WTC11 (cell line): ENCODE measurements at regions not wholly inside any gene's neighbourhood (a gene's known extent, or its start where the extent isn't known, plus 50 kb on each side); places are given as distances from the start of the nearest gene placed in this dataset.

Source experiments
- ATAC-seq: fragments of 200-7000 bp; cut with Tn5 transposase; 2 replicates; pipeline ENCODE4 v1.10.0; 2021; ENCODE audit warnings: mild to moderate bottlenecking, moderate library complexity
- CTCF ChIA-PET: fragments of 300-600 bp; sonication (Branson Sonifier 250); formaldehyde crosslinking; loops from one replicate; lab custom pipeline; 2021; ENCODE audit warnings: antibody characterized with exemption; lab: Charles Lee
- POLR2A ChIA-PET: fragments of 350-600 bp; sonication (Branson Sonifier 250); formaldehyde crosslinking; loops from one replicate; lab custom pipeline; 2021; ENCODE audit warnings: antibody characterized with exemption; lab: Charles Lee
- DNase-seq: peaks from one replicate; pipeline ENCODE4 v3.0.0; 2021; ENCODE audit warnings: low spot score
- H3K27ac Mint-ChIP-seq: 2 replicates; pipeline ENCODE4 v1.8.0; 2021; ENCODE audit warnings: mixed read lengths
- H3K27me3 Mint-ChIP-seq: 2 replicates; pipeline ENCODE4 v1.8.0; 2021; ENCODE audit warnings: low read depth, mild to moderate bottlenecking, moderate library complexity, mixed read lengths
- H3K36me3 Mint-ChIP-seq: 2 replicates; pipeline ENCODE4 v1.8.0; 2021; ENCODE audit warnings: mixed read lengths
- H3K4me1 Mint-ChIP-seq: 2 replicates; pipeline ENCODE4 v1.8.0; 2022; ENCODE audit warnings: mixed read lengths
- H3K4me3 Mint-ChIP-seq: 2 replicates; pipeline ENCODE4 v1.8.0; 2021; ENCODE audit warnings: mild to moderate bottlenecking, moderate library complexity, mixed read lengths
- H3K9me3 Mint-ChIP-seq: 2 replicates; pipeline ENCODE4 v1.8.0; 2021; ENCODE audit warnings: mixed read lengths
- ATF3 ChIP-seq: sonication (generic); formaldehyde crosslinking; conservative IDR thresholded peaks from 2 replicates; pipeline ENCODE4 v1.8.1; 2022; ENCODE audit warnings: mild to moderate bottlenecking, missing genetic modification reagents
- CDX4 ChIP-seq: fragments of 250-450 bp; sonication (Bioruptor Pico); IDR thresholded peaks from 2 replicates; pipeline ENCODE4 v1.9.0; 2021; ENCODE audit warnings: moderate library complexity, mild to moderate bottlenecking, inconsistent platforms, borderline replicate concordance
- ELF4 ChIP-seq: sonication (generic); formaldehyde crosslinking; IDR thresholded peaks from 2 replicates; pipeline ENCODE4 v1.8.1; 2022; ENCODE audit warnings: low read depth, mild to moderate bottlenecking, moderate library complexity, missing genetic modification reagents
- ETV6 ChIP-seq: sonication (generic); formaldehyde crosslinking; IDR thresholded peaks from 2 replicates; pipeline ENCODE4 v1.8.1; 2022; ENCODE audit warnings: mild to moderate bottlenecking, missing genetic modification reagents
- FOXJ3 ChIP-seq: sonication (generic); formaldehyde crosslinking; IDR thresholded peaks from 2 replicates; pipeline ENCODE4 v1.9.0; 2021; ENCODE audit warnings: missing genetic modification reagents, mild to moderate bottlenecking, borderline replicate concordance
- FOXP1 ChIP-seq: sonication (generic); formaldehyde crosslinking; IDR thresholded peaks from 2 replicates; pipeline ENCODE4 v1.8.0; 2022; ENCODE audit warnings: missing genetic modification reagents, mild to moderate bottlenecking, moderate library complexity, borderline replicate concordance
- GABPB1 ChIP-seq: sonication (generic); formaldehyde crosslinking; IDR thresholded peaks from 2 replicates; pipeline ENCODE4 v1.8.1; 2023; ENCODE audit warnings: mild to moderate bottlenecking, missing genetic modification reagents
- IRF2 ChIP-seq: sonication (generic); formaldehyde crosslinking; IDR thresholded peaks from 2 replicates; pipeline ENCODE4 v1.8.0; 2022; ENCODE audit warnings: low read depth, missing genetic modification reagents, borderline replicate concordance
- MAX ChIP-seq: sonication (generic); formaldehyde crosslinking; IDR thresholded peaks from 2 replicates; pipeline ENCODE4 v1.8.0; 2022; ENCODE audit warnings: mild to moderate bottlenecking, missing genetic modification reagents
- MXD4 ChIP-seq: fragments of 250-450 bp; sonication (Bioruptor Pico); IDR thresholded peaks from 2 replicates; pipeline ENCODE4 v1.8.0; 2021; ENCODE audit warnings: mild to moderate bottlenecking, moderate library complexity, borderline replicate concordance
- NFYB ChIP-seq: sonication (generic); formaldehyde crosslinking; conservative IDR thresholded peaks from 2 replicates; pipeline ENCODE4 v1.8.0; 2022; ENCODE audit warnings: low read depth, missing genetic modification reagents
- TCF7 ChIP-seq: sonication (generic); formaldehyde crosslinking; IDR thresholded peaks from 2 replicates; pipeline ENCODE4 v1.8.0; 2022; ENCODE audit warnings: mild to moderate bottlenecking, low read depth, missing genetic modification reagents, moderate library complexity
- TEAD1 ChIP-seq: sonication (generic); formaldehyde crosslinking; IDR thresholded peaks from 2 replicates; pipeline ENCODE4 v1.8.0; 2022; ENCODE audit warnings: mild to moderate bottlenecking, missing genetic modification reagents
- TP53 ChIP-seq: sonication (generic); formaldehyde crosslinking; IDR thresholded peaks from 2 replicates; pipeline ENCODE4 v1.8.1; 2023; ENCODE audit warnings: mild to moderate bottlenecking, missing genetic modification reagents
- ZNF219 ChIP-seq: sonication (generic); formaldehyde crosslinking; IDR thresholded peaks from 2 replicates; pipeline ENCODE4 v1.8.0; 2023; ENCODE audit warnings: missing genetic modification reagents, mild to moderate bottlenecking, borderline replicate concordance
- ZNF317 ChIP-seq: sonication (generic); formaldehyde crosslinking; IDR thresholded peaks from 2 replicates; pipeline ENCODE4 v1.8.1; 2023; ENCODE audit warnings: low read depth, mild to moderate bottlenecking, moderate library complexity, missing genetic modification reagents, borderline replicate concordance
- ZNF532 ChIP-seq: fragments of 250-450 bp; sonication (Bioruptor Pico); IDR thresholded peaks from 2 replicates; pipeline ENCODE4 v1.9.0; 2021; ENCODE audit warnings: mild to moderate bottlenecking, borderline replicate concordance
- TF ChIP-seq, protein P1 (sequence below): sonication (generic); formaldehyde crosslinking; IDR thresholded peaks from 2 replicates; pipeline ENCODE4 v1.8.1; 2022; ENCODE audit warnings: mild to moderate bottlenecking, moderate library complexity, missing genetic modification reagents
- TF ChIP-seq, protein P2 (sequence below): fragments of 250-450 bp; sonication (Bioruptor Pico); IDR thresholded peaks from 2 replicates; pipeline ENCODE4 v1.9.0; 2021; ENCODE audit warnings: mild to moderate bottlenecking
- TF ChIP-seq, protein P3 (sequence below): sonication (generic); formaldehyde crosslinking; IDR thresholded peaks from 2 replicates; pipeline ENCODE4 v1.8.1; 2022; ENCODE audit warnings: mild to moderate bottlenecking, missing genetic modification reagents, moderate library complexity, borderline replicate concordance

DNA sequence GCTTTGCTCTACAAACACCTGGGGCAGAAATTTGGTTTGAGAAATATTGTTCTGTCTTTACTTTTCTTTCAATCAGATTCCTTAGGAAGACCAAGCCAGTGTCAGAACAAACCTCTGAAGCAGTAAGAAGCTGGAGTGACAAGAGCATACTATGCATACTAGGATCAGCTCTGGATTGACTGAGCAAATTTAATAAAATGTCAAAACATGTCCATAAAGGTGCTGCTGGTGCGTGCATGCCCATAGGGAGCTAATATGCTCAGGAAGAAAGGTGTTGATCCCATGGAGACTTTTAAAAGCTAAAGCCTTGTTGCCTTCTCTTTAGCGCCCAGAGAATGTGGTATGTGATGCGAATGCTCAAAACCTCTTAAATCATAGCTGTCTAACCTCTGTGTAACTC, 1076.2 kb downstream of the NLGN4Y start (continued):
- no peak for TF ChIP-seq MXD4 (CRISPR knock-in tag)

DNA sequence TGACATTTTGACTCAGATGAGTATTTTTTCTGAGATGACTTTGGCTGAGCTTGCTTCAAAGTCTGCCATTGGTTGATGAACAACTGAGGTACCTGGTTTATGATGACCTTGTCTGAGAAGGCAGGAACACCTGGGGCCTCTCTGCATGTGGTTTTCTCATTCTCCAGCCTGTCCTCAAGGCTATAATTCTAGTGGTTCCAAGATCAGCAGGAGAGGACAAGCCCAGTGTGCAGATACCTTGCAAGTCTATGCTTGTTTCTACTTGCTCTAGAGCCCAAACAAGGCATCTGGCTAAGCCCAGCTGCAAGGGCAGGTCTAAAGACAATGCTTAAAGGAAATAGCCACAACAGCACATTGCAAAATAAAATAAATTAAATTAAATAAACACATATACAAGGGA, 1100.0 kb downstream of the NLGN4Y start:
- no peak for ATAC-seq
- no peak overlapping the region for H3K4me3 Mint-ChIP-seq

DNA sequence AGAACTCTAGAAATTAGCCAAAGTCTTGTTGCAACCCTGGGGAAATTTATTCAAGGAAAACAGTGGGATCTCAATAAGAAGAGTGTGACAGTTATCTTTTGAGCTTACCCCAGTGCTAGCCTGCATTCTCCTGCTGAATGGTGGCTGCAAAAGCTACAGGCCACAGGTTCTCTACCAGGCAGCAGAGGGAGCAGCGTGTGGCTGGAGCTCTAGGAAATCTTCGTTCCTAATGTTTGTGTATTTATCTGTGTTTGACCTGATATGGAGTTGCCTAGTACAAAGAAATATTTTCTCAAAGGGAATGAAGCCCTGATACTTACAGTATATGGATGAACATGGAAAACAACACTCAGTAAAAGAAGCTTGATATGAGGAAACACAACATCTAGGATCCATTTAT, 1100.6 kb downstream of the NLGN4Y start:
- ATAC-seq: peak; percentile 69
- H3K27ac Mint-ChIP-seq: no peak overlapping the region
- CTCF ChIA-PET: interaction anchor here (0.5 to 1.3 kb wide), 3 partner anchors 18 to 689 kb away, joined by 3 to 4 read pairs (median 4); no protein-coding TSS in a partner anchor

More for the DNA sequence above, 1100.0 kb downstream of the NLGN4Y start:
- peaks cover 35% of the 10 kb centered on the region for H3K9me3 Mint-ChIP-seq
- ChIA-PET POLR2A (no interaction called here), CTCF (interaction anchor here (0.5 to 1.3 kb wide), 3 partner anchors 18 to 688 kb away, joined by 3 to 4 read pairs (median 4); no protein-coding TSS in a partner anchor)
- peaks cover 4% of the 10 kb centered on the region; the same call in 1 of the 2 replicates for H3K4me1 Mint-ChIP-seq
- H3K27me3 Mint-ChIP-seq: no peaks in the 10 kb centered on the region
- no peak for TF ChIP-seq FOXP1 (CRISPR knock-in tag)
- no peak for TF ChIP-seq IRF2 (CRISPR knock-in tag)
- TF ChIP-seq, protein P1, sequence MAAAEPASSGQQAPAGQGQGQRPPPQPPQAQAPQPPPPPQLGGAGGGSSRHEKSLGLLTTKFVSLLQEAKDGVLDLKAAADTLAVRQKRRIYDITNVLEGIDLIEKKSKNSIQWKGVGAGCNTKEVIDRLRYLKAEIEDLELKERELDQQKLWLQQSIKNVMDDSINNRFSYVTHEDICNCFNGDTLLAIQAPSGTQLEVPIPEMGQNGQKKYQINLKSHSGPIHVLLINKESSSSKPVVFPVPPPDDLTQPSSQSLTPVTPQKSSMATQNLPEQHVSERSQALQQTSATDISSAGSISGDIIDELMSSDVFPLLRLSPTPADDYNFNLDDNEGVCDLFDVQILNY (CRISPR knock-in tag): no peak
- TF ChIP-seq TCF7 (CRISPR knock-in tag): no peak
- TF ChIP-seq GABPB1: no peak
- no peak for TF ChIP-seq MAX (CRISPR knock-in tag)
- TF ChIP-seq TEAD1 (CRISPR knock-in tag): no peak
- TF ChIP-seq NFYB (CRISPR knock-in tag): no peak
- TF ChIP-seq TP53 (CRISPR knock-in tag): no peak
- no peak for TF ChIP-seq MXD4 (CRISPR knock-in tag)
- TF ChIP-seq CDX4: no peak
- no peak for TF ChIP-seq ZNF317 (CRISPR knock-in tag)
- TF ChIP-seq ETV6 (CRISPR knock-in tag): no peak
- TF ChIP-seq, protein P2, sequence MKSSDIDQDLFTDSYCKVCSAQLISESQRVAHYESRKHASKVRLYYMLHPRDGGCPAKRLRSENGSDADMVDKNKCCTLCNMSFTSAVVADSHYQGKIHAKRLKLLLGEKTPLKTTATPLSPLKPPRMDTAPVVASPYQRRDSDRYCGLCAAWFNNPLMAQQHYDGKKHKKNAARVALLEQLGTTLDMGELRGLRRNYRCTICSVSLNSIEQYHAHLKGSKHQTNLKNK (CRISPR knock-in tag): no peak
- TF ChIP-seq, protein P3, sequence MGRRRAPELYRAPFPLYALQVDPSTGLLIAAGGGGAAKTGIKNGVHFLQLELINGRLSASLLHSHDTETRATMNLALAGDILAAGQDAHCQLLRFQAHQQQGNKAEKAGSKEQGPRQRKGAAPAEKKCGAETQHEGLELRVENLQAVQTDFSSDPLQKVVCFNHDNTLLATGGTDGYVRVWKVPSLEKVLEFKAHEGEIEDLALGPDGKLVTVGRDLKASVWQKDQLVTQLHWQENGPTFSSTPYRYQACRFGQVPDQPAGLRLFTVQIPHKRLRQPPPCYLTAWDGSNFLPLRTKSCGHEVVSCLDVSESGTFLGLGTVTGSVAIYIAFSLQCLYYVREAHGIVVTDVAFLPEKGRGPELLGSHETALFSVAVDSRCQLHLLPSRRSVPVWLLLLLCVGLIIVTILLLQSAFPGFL (CRISPR knock-in tag): no peak
- TF ChIP-seq ZNF219 (CRISPR knock-in tag): no peak
- no peak for TF ChIP-seq ATF3 (CRISPR knock-in tag)
- DNase-seq: no peak
- peaks cover 10% of the 10 kb centered on the region for H3K36me3 Mint-ChIP-seq
- no peak overlapping the region for H3K27ac Mint-ChIP-seq

More for the DNA sequence above, 1100.6 kb downstream of the NLGN4Y start:
- Mint-ChIP-seq H3K27me3 (no peaks in the 10 kb centered on the region), H3K4me3 (no peak overlapping the region), H3K36me3 (peaks cover 10% of the 10 kb centered on the region), H3K4me1 (peaks cover 4% of the 10 kb centered on the region; the same call in 1 of the 2 replicates), H3K9me3 (peaks cover 35% of the 10 kb centered on the region)
- POLR2A ChIA-PET: no interaction called here
- DNase-seq: no peak
- no peak for TF ChIP-seq ATF3 (CRISPR knock-in tag)
- no peak for TF ChIP-seq FOXJ3 (CRISPR knock-in tag)
- TF ChIP-seq MAX (CRISPR knock-in tag): no peak
- no peak for TF ChIP-seq IRF2 (CRISPR knock-in tag)
- no peak for TF ChIP-seq ELF4
- TF ChIP-seq ZNF532 (CRISPR knock-in tag): no peak
- no peak for TF ChIP-seq NFYB (CRISPR knock-in tag)
